CD14-positive monocyte (primary cell): ENCODE measurements at regions not wholly inside any gene's neighbourhood (a gene's known extent, or its start where the extent isn't known, plus 50 kb on each side); places are given as distances from the start of the nearest gene placed in this dataset.

ENCODE experiments used
- DNase-seq, 3 donors: peaks; one replicate each; pipeline ENCODE4 v3.0.0-alpha.2; 2011 to 2022
- H2AFZ ChIP-seq: 2 replicates; pipeline ENCODE4 v1.6.0; 2012; ENCODE audit warnings: mild to moderate bottlenecking, low read depth, low read length, inconsistent platforms; ENCODE audit not compliant: insufficient read depth, poor library complexity, severe bottlenecking
- H3K27ac ChIP-seq, 2 donors: 1 replicate in 1 of 2; 2 replicates in 1 of 2; pipeline ENCODE4 v1.5.1; 2012 to 2013; ENCODE audit warnings: low read length in 2 of 2, control low read depth in 1 of 2, inconsistent platforms in 1 of 2, low read depth in 1 of 2, mild to moderate bottlenecking in 1 of 2
- H3K27me3 ChIP-seq, 2 donors: one replicate each; pipeline versions ENCODE4 v1.6.0 to v1.6.1; 2011 to 2013; ENCODE audit warnings: low read length in 2 of 2; ENCODE audit not compliant: control insufficient read depth in 2 of 2, insufficient read depth in 2 of 2
- H3K36me3 ChIP-seq, 2 donors: replicated peaks in 1 of 2; 1 replicate in 1 of 2; 2 replicates in 1 of 2; pipeline versions ENCODE4 v1.5.1 to v1.6.1; 2012 to 2013; ENCODE audit warnings: low read length in 2 of 2, control low read depth in 1 of 2, inconsistent platforms in 1 of 2, mild to moderate bottlenecking in 1 of 2; ENCODE audit not compliant: insufficient read depth in 2 of 2, control insufficient read depth in 1 of 2
- H3K4me1 ChIP-seq, 2 donors: 1 replicate in 1 of 2; 2 replicates in 1 of 2; pipeline versions ENCODE4 v1.5.1 to v1.6.1; 2012 to 2013; ENCODE audit warnings: low read length in 2 of 2, control low read depth in 1 of 2, inconsistent platforms in 1 of 2, mild to moderate bottlenecking in 1 of 2, moderate library complexity in 1 of 2; ENCODE audit not compliant: insufficient read depth in 2 of 2, control insufficient read depth in 1 of 2
- H3K4me2 ChIP-seq: replicated peaks from 2 replicates; pipeline ENCODE3; 2012; ENCODE audit warnings: low read length, moderate library complexity, mild to moderate bottlenecking; ENCODE audit not compliant: poor library complexity, severe bottlenecking; ENCODE audit errors: extremely low read depth
- H3K4me3 ChIP-seq, 3 experiments: fragments of 200-600 bp in 1 of 3; sonication (generic) in 1 of 3; replicated peaks in 1 of 3; 1 replicate in 2 of 3; 2 replicates in 1 of 3; pipeline ENCODE4 v1.5.1; 2011 to 2013; ENCODE audit warnings: low read length in 3 of 3, mild to moderate bottlenecking in 3 of 3, control low read depth in 2 of 3, low read depth in 2 of 3, inconsistent platforms in 1 of 3, moderate library complexity in 1 of 3
- H3K79me2 ChIP-seq: 2 replicates; pipeline ENCODE4 v1.6.0; 2012; ENCODE audit warnings: mild to moderate bottlenecking, control low read depth, inconsistent platforms, low read length, moderate library complexity; ENCODE audit not compliant: insufficient read depth
- H3K9ac ChIP-seq: 2 replicates; pipeline ENCODE4 v1.6.0; 2017; ENCODE audit warnings: low read length, mild to moderate bottlenecking; ENCODE audit not compliant: insufficient read depth, poor library complexity, severe bottlenecking
- H3K9me3 ChIP-seq, 2 donors: replicated peaks in 1 of 2; 1 replicate in 1 of 2; 2 replicates in 1 of 2; pipeline versions ENCODE4 v1.5.1 to v1.6.1; 2012 to 2013; ENCODE audit warnings: low read length in 2 of 2, control low read depth in 1 of 2; ENCODE audit not compliant: control insufficient read depth in 1 of 2, insufficient read depth in 1 of 2
- H4K20me1 ChIP-seq: 2 replicates; pipeline ENCODE4 v1.6.0; 2012; ENCODE audit warnings: mild to moderate bottlenecking, low read length, control low read depth, moderate library complexity; ENCODE audit not compliant: insufficient read depth
- H3K27ac Mint-ChIP-seq, 7 donors: one replicate each; pipeline ENCODE4 v1.8.0; 2020; ENCODE audit warnings: mild to moderate bottlenecking in 7 of 7, mixed read lengths in 7 of 7, moderate library complexity in 6 of 7, inconsistent platforms in 2 of 7
- H3K27me3 Mint-ChIP-seq, 3 donors: one replicate each; pipeline ENCODE4 v1.8.0; 2021 to 2022; ENCODE audit warnings: low read depth in 3 of 3, mild to moderate bottlenecking in 3 of 3, mixed read lengths in 3 of 3, moderate library complexity in 3 of 3, inconsistent platforms in 1 of 3
- H3K36me3 Mint-ChIP-seq, 2 donors: one replicate each; pipeline ENCODE4 v1.8.0; 2020; ENCODE audit warnings: mixed read lengths in 2 of 2, inconsistent platforms in 1 of 2, mild to moderate bottlenecking in 1 of 2
- H3K4me1 Mint-ChIP-seq: one replicate; pipeline ENCODE4 v1.8.0; 2020; ENCODE audit warnings: mild to moderate bottlenecking, mixed read lengths
- H3K4me3 Mint-ChIP-seq, 2 donors: one replicate each; pipeline ENCODE4 v1.8.0; 2020; ENCODE audit warnings: mild to moderate bottlenecking in 2 of 2, mixed read lengths in 2 of 2, moderate library complexity in 1 of 2
- H3K9me3 Mint-ChIP-seq, 7 donors: one replicate each; pipeline ENCODE4 v1.8.0; 2020 to 2022; ENCODE audit warnings: mixed read lengths in 7 of 7, mild to moderate bottlenecking in 6 of 7, moderate library complexity in 6 of 7, inconsistent platforms in 2 of 7
- CTCF ChIP-seq: fragments of 200-600 bp; IDR thresholded peaks from one replicate; pipeline ENCODE4 v1.8.0; 2022; ENCODE audit warnings: antibody characterized with exemption, mild to moderate bottlenecking
- WGBS: methylation state at CpG from one replicate; pipeline ENCODE4 v1.1.5; 2013; ENCODE audit warnings: missing lambda C conversion rate; ENCODE audit not compliant: insufficient coverage; 5-methylcytosine and 5-hydroxymethylcytosine counted together
- intact Hi-C, 2 donors: fragments of 100-400 bp; cut with micrococcal nuclease; formaldehyde crosslinking; loops; one replicate each; pipeline versions ENCODE4 v1.15.0 to v1.15.1; 2023

DNA sequence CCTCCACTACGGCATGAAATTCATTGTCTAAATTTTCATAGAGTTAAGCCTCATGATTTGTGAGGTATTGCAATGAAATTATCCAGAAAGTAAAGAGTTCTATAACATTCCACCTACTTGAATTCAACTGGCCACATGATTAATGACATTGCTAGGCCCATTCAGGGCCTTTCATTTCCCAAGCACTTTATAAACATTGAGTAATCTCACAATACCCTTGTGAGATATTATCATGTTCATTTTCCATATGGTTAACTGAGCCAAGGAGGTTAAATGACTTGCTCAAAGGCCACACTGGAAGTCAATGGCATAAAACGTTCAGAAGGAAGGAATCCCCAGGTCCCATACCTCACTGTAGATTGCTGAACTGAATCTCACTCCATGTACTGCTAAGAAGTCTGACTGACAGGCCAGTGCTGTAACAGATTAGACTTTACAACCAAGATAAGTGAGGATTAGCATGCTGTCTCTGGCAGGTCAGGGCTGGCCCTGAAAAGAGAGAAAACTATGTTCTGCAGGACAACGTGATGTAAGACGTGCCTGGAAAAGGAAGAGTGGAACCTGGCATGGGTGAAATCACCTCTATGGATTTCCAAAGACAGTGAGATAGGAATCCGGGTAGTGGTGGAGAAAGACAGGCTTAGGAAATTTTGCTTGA, 75.9 kb upstream of the SPACA1 start:
- Histone ChIP-seq H3K27me3 (peaks cover 28% of the 10 kb centered on the region in 2 donors), H3K4me2 (no peak overlapping the region), H4K20me1 (no peaks in the 10 kb centered on the region), H2AFZ (no peak overlapping the region), H3K4me1 (no peaks in the 10 kb centered on the region), H3K9ac (no peak overlapping the region), H3K79me2 (no peaks in the 10 kb centered on the region), H3K9me3 (no peaks in the 10 kb centered on the region), H3K27ac (no peak overlapping the region), H3K4me3 (no peak overlapping the region), H3K36me3 (no peaks in the 10 kb centered on the region)
- peaks cover 0 to 9% (median 2%) of the 10 kb centered on the region in 7 donors for H3K9me3 Mint-ChIP-seq
- WGBS: 74% methylated on average over 3 of the region's 5 CpGs
- intact Hi-C loops: no loop called here
- H3K27me3 Mint-ChIP-seq: peaks cover 0 to 4% (median 4%) of the 10 kb centered on the region in 3 donors
- no peak for TF ChIP-seq CTCF
- H3K27ac Mint-ChIP-seq: no peak overlapping the region
- no peaks in the 10 kb centered on the region for H3K4me1 Mint-ChIP-seq
- H3K4me3 Mint-ChIP-seq: no peak overlapping the region
- no peak for DNase-seq
- H3K36me3 Mint-ChIP-seq: no peaks in the 10 kb centered on the region

GRCh38 chr6:87968435-87969278, 79.0 kb upstream of the SPACA1 start:
- H3K9me3 ChIP-seq: peaks cover 9 to 15% of the 10 kb centered on the region in 2 donors
- peaks cover 28 to 33% of the 10 kb centered on the region in 2 donors for H3K27me3 ChIP-seq
- H4K20me1 ChIP-seq: no peaks in the 10 kb centered on the region
- peak overlapping the region; percentile 46 for H2AFZ ChIP-seq
- no peak overlapping the region for H3K27ac ChIP-seq
- intact Hi-C loops: no loop called here
- H3K79me2 ChIP-seq: no peaks in the 10 kb centered on the region
- no peaks in the 10 kb centered on the region for H3K4me1 ChIP-seq
- no peak overlapping the region for H3K4me3 ChIP-seq
- Mint-ChIP-seq H3K4me1 (no peaks in the 10 kb centered on the region), H3K27ac (no peak overlapping the region), H3K36me3 (no peaks in the 10 kb centered on the region), H3K27me3 (peaks cover 0 to 4% (median 2%) of the 10 kb centered on the region in 3 donors), H3K9me3 (peaks cover 2 to 15% (median 9%) of the 10 kb centered on the region in 7 donors), H3K4me3 (no peak overlapping the region)
- no peak for TF ChIP-seq CTCF
- 0% methylated on average over 5 of the region's 26 CpGs for WGBS
- no peak for DNase-seq
- no peaks in the 10 kb centered on the region for H3K36me3 ChIP-seq
- no peak overlapping the region for H3K9ac ChIP-seq
- H3K4me2 ChIP-seq: peak overlapping the region; percentile 1
